ENCODE measurements at regions not wholly inside any gene's neighbourhood (a gene's known extent, or its start where the extent isn't known, plus 50 kb on each side); places are given as distances from the start of the nearest gene placed in this dataset.
A peak's percentile ranks its signal among the peaks of the same experiment; 100 is the strongest.

DNA sequence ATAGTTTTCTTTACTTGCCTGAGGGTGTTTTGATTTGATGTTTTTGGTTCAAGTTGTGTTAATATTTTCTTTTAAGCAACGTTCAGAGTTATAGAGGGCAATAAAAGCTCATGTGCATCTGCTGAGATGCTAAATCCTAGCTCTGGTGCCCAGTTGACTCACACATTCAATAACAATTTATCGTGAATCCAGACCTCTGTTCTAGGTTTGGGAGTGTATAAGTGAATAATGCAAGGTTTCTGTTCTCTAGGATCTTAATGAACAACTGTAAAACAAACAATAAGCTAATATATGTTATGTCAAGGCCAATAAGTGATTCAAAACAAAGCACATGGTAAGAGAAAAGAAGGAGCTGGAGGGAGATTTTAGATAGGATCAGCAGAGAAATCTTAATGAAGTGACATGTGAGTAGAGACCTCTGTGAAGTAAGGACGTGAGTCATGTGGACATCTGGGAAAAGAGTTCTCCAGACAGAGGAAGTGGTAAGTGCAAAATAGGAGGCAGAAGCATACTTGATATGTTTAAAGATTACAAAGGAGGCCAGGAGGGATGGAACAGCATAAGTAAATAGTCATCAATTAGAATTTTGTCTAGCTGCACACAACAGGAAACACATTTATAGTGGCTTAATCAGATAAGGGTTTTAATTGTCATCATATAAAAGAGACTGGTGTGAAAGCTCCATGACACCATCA, 278.5 kb upstream of the HTR2A start:
- DNase-seq (ENCODE audit: low read depth), result peak; percentile 55

DNA sequence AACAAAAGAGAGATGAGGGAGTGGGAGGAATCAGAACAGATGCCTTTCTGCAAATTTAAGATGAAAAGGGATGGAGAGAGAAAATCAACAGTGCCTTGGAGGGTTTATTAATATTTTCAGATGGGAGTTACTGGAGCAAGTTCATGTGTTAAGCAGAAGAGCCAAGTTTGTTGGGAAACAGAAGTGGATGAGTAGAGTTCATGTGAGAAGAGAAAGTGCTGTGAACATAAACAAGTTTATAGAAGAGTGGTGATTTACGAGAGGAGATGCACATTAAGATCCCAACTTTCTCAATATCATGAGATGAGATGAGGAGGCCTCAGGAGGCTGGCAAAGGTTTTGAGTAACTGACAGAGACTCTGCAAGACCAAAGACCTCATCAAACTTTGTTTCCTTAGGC, 274.1 kb upstream of the HTR2A start:
- no peak for DNase-seq (ENCODE audit: low read depth)

DNA sequence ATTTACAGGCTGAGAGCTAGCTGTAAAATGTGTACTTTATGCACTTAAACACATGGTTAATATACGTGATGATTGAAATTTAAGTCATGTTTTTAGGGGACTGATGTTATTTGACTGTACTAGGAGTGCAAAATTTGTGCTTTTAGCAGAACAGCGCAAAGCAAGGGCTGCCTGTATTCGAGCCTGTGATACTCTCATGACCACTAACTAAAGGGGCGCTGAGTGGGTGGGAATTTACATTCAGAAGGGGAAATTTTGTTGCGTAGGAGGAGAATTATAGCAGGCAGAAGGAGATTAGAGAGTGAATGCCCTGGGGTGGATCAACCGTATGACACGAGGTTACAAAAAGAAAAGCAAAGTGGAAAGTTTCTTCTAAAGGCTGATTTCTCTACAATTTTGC, 271.8 kb upstream of the HTR2A start:
- DNase-seq (ENCODE audit: low read depth), result no peak

DNA sequence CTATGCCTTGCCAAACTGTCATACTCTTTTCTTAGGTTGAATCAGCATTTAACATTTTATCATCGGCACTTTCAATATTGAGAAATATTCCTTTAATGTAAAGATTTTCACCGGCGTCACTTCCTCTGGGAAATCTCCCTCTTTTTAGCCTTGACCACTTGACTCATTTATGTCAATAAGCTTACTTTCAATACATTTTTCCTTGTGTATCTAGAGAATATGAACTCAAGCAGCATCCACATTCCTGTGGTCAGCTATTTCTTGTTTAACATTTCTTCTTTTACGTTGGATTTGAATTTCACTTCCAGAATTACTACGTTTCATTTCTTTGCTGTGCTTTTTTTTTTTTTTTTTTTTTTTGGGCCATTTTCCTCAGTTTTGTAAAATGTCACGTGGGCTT, 271.2 kb upstream of the HTR2A start:
- no peak for DNase-seq (ENCODE audit: low read depth)

DNA sequence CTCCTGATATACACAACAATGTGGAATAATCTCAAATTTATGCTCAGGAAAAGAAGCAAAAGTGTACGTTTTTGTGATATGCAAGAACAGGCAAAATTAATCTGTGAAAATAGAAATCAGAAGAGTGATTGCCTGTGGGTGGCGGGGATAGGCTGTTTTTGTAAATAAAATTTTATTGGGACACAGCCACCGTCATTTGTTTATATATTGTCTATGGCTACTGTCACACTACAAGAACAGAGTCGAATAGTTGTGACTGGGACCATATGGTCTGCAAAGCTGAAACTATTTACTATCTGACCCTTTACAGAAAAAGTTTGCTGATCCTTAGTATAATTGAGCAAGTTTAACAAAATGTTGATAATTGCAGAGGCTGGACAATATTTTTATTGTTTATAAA, 269.5 kb upstream of the HTR2A start:
- DNase-seq (ENCODE audit: low read depth), result no peak

DNA sequence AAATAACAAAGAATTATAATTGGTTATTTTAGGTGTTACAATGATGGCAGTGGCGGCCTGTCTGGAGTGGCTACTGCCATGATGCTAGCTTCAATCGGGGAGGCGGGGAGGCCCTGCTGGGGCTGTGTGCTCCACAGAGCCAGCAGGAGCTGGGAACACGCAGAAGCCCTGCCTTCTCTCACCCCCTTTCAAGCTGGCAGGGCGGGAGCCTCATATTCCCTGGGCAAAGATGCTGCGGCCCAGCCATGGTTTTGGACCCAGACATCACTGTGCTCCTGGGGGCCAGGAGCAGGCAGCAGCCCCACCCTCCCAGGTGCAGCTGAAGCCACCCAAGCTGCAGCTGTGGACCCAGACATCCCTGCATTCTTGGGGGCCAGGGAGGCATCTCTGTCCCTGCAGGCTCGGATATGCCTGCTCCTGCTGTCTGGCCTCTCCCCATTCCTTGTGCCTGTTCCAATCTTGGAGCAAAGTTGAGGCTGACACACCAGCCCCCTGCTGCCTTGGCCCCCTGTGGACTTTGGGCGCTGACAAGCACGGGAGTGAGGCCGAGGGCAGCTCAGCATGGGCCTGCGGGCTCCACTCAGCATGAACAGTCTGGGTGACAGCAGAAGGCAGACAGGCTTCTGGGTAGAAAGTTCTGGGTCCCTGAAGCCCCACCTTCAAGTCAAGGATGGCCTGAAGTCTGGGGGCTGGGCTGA, 263.1 kb upstream of the HTR2A start:
- no peak for DNase-seq (ENCODE audit: low read depth)

DNA sequence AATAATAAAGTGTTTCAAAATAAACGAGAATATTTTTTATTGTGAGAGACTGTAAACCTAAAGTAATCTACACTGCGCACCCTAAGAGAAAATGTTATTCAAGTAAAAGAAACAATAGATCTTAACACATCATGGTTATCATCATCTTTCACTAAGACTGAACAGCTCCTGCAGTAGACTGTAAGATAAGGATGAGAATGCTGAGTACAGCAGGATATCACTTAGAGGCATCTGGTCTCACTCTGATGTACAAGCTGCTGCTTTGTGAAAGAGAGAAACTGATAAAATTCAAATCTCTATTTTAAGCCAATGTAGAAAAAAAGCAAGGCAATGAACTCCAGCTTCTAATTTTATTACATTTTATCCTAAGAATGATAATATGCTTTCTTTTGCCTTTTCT, 261.7 kb upstream of the HTR2A start:
- no peak for DNase-seq (ENCODE audit: low read depth)

DNA sequence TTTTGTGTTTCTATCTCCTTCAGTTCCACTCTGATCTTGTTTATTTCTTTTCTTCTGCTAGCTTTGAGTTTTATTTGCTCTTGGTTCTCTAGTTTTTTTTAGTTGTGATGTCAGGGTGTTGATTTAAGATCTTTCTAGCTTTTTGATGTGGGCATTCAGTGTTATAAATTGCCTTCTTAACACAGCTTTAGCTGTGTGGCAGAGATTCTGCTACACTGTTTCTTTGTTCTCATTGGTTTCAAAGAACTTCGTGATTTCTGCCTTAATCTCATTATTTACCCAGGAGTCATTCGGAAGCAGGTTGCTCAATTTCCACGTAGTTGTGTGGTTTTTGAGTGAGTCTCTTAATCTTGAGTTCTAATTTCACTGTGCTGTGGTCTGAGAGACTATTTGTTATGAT, 251.7 kb upstream of the HTR2A start:
- no peak for DNase-seq (ENCODE audit: low read depth)

DNA sequence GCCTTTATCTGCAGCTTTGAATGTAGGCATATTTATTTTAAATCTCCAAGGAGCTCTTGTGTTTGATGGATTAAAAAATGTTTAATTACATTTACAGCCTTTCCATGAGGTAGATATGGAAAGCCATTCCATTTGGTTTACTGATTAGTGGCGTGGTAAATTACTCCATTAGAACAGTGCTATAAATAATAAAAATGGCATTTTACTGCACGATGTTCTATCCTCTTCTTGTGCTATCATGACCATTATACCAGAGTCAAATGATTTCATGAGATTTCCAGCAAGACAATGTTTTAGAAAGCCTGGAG, 250.9 kb upstream of the HTR2A start:
- DNase-seq (ENCODE audit: low read depth), result no peak

DNA sequence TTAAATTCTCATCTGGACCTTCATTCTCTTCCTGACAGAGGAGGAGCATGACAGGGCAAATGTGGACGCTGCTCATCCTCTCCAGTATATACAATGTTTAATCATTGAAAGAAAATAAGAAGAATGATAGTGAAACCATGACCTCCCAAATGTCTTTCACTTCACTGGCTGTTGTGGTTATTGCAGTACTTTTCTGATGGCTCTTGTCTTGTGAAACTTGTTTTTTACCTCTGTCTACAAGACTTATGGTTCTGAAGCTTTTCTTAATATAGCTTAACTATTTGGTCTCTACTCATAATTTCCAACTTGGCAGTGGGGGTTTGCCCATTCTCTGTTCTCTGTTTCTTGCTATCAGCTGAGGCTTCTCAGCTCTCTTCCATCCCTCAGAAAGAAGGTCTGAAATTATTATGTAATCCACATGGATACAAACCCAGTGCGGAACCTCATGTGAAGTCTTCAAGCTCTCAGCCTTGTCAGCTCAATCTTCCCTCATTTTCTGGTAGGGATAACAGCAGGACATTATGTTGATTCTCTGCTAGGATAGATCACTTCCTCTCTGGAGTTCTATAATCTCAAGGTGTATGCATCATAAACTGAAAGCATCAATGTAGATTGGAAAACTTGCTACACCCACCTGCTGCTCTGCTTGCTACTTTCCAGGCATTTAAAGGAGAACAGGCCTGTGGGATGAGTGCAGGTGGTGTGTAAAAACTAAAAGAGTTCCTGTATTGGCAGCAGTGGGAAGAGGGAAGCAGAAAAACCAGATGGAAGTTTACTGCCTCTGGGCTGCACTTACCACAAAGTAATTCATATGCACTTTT, 250.3 kb upstream of the HTR2A start:
- DNase-seq (ENCODE audit: low read depth), result no peak

DNA sequence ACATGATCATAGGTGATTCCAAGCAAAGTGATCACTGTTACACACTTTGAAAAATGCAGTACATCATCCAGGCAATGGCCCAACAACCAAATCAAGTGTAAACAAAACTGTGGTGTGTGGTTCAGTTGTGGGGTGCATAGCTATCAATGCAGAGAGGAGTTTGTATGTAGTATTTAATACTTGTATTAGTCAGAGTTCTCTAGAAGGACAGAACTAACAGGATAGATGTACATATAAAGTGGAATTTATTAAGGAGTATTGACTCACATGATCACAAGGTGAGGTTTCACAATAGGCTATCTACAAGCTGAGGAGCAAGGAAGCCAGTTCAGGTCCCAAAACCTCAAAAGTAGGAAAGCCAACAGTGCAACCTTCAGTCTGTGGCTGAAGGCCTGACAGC, 249.3 kb upstream of the HTR2A start:
- peak; percentile 12 for DNase-seq (ENCODE audit: low read depth)

DNA sequence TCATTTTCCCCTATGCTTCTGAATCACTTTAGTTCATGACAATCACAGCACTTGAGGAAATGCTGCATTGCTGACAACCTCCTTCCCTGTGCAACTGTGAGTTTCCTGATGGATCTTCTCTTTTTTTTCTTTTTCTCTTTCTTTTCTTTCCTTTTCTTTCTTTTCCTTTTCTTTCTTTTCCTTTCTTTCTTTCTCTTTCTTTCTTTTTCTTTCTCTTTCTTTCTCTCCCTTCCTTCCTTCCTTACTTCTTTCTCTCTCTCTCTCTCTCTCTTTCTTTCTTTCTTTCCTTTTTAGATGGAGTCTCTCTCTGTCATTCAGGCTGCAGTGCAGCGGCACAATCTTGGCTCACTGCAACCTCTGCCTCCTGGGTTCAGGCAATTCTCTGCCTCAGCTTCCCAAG, 247.9 kb upstream of the HTR2A start:
- DNase-seq (ENCODE audit: low read depth), result no peak

DNA sequence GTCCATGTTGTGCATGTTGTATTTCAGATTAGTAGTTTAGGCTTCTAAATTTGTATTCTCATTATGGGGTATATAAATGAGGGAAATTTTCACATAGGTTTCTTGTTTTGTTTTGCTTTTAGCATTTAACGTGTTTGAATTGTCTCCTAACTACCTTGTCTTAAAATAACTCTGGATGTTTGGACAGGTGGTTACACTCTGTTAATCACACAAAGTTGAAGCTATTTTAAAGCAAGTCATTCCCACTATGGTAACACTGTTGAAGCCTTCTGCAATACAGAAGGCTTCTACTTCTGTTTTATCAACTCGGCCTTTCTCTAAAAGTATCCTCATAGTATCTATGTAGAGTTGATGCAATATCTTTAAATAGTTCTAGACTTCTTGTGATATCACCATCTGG, 245.3 kb upstream of the HTR2A start:
- no peak for DNase-seq (ENCODE audit: low read depth)

DNA sequence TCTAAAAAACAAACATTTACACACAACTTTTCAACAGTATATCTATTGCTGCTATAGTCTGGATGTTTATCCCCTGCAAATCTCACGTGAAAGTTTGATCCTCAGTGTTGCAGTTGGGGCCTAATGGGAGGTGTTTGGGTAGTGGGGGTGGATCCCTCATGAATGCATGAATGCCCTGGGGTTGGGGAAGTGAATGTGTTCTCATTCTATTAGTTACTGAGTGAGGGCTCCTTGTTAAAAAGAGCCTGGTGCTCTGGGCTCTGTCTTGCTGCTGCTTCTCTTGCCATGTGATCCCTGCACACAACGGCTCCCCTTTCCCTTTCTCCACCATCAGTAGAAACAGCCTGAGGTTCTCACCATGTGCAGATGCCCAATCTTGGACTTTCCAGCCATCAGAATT, 242.7 kb upstream of the HTR2A start:
- no peak for DNase-seq (ENCODE audit: low read depth)

DNA sequence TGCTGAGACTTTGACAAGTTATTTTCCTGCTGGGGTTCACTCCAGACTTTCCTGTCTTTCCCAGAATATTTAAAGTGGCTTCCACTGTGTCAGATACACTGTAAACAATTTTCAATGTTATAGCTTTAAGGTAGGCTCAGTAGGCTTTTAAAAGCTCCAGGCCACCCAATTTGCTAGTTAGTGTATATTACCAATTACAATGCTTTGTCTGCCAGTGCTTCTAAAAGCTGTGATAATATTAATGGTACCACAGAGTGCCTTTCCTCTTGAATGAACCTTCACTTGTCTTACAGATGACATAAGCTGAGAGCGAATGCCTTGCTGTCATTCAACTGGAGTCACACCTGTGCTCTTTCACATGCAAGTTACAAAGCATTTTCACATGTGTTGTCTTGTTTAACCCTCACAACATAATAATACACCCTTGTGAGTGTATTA, 239.7 kb upstream of the HTR2A start:
- DNase-seq (ENCODE audit: low read depth), result no peak

DNA sequence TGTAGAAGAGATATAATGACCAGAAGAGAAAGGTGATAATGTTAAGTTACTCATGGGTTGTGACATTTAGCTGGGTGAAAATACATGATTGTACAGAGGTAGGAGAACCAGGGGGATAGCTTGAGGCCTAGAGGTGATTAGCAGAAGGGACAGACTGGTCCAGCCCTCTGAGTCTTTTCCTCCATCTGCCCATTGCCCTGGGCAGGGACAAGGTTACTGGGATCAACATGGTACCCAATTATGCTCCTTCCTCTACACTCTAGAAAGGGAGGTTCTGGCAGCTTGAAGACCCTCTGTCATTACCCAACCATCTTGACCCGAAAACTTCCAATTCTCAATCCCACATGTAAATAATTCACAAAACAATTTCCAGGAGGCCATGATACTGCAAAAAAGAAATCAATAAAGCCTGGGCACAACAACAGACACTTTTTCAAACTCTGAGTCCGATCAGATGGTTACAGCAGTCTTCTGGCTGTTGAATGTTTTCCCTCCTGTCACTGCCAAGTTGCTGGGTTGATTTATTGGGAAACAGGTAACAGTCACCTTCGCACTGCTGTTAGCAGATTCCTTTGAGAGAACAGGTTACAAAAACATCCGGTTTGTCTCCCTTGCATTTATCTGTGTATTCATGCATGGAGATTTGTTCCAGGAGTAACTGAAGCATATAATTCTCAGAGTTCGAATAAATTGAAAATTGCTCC, 239.1 kb upstream of the HTR2A start:
- DNase-seq (ENCODE audit: low read depth), result peak; percentile 37

DNA sequence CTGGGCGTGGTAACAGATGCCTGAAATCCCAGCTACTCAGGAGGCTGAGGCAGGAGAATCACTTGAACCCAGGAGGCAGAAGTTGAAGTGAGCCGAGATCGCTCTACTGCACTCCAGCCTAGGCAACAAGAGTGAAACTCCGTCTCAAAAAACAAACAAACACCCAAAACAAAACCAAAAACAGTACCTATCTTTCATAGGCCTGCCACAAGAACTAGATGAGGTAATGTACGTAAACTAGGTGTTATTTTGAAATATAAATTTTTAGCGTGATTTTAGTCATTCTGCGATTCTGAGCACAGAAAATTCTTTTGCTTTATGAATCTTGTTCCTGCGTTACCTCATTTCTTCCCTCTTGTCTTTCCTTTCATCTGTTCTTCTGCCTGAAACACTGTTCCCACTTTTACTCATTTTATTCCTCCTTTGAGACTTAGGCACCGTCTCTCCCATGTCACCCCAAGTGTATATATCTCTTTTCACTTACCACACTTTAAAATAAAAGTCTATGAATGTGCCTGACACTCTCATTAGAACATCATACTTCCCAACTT, 238.2 kb upstream of the HTR2A start:
- no peak for DNase-seq (ENCODE audit: low read depth)

DNA sequence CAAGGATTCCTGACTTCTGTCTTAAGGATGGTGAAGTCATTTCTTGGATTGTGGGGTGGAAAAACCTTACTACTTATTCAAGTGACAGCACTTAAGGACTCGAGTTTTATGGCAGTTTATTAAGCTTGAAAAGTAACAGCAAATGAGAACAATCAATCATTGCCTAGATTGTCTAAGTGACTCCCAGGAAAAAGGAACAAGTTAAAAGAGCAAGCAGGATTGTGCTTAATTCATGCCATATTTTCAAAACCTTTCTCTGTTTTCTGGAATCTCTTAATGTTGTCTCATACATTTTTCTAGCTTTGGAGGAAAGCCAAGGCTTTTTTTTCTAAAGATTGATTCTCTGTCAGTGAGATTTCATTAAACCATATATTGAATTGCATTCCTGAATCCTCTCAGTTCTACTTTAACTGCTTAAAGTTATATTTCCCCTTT, 236.2 kb upstream of the HTR2A start:
- DNase-seq (ENCODE audit: low read depth), result no peak

DNA sequence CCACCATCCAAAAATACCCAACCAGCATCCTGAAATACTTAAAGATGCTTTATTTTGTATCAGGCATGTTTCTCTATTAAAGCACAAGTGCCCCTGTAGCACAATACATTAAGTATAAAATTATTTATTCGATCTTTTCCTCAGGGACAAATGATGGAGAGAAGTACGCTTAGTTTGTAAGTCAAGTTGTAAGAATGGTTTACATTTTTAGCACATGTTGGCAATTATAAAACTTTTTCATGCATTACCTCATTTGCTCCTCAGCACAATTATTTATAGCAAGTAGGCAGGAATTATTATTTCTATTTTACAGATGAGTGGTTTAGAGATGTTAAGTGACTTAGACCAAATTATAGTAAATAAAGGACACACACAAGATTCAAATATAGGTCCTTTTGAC, 232.6 kb upstream of the HTR2A start:
- no peak for DNase-seq (ENCODE audit: low read depth)

DNA sequence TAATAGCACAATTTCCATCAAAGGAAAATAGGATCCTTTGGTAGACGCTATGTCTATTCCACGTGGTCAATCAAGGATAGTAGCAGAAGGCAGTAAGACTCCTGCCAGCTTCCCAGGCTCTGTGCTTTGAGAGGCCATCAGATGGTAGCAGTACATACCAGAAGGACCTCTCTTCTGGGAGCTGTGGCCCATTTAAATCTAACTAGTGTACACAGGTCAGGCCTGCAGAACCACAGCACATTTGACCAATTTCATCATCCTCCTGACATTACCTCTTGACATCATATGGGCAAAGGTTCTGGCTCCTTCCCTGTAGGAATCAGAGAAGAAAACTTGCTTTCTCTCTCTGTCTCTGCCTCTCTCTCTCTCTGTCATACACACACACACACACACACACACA, 229.6 kb upstream of the HTR2A start:
- peak; percentile 31 for DNase-seq (ENCODE audit: low read depth)

DNA sequence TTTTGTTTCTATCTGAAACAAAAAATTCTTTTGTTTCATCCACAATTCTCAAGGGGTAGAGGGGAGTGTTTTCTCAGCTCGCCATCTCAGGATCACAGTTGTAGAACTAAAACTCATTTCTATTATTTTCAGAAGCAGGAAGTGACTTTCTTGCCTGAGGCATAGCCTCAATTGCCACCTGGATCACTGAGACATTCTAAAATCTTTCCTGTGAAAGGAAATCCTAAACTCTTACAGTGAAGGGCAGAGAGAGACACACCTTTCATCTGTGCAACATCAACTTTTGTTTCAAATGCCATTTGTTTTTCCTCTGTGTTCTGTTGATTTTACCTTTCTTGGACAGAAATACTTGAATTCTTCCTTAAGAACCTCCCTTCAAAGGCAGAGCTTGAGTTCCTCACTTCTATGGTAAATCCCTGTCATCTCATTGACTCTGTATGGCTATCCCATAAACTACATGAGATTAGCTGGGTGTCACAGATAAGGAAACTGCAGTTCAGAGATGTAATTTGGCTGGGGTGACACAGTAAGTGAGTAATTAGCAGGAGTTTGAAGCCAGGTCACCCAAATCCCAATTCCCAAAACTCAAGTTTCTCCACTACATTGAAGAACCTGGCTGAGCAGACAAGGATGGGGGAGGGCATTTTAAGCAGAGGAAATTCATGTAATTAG, 224.4 kb upstream of the HTR2A start:
- no peak for DNase-seq (ENCODE audit: low read depth)

DNA sequence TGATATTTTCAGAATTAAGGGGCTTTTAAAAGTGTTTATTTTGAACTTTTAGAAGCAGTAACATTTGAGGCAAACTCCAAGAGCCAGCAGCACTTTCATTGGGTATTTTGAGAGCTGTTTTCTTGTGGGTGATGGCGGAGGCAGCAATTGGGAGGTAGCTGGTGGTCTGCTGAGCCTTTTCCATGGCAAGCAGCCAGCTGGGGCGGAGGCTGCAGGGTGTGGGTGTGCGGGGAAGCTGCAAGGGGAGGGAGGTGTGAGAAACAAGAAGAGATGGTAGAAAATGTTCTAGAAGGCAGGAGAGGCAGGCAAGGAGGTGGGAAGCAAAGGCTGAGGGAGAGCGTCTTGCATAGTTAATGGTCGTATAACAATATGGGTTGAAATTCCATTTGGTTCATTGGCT, 223.4 kb upstream of the HTR2A start:
- no peak for DNase-seq (ENCODE audit: low read depth)
